ENCODE measurements at regions not wholly inside any gene's neighbourhood (a gene's known extent, or its start where the extent isn't known, plus 50 kb on each side); places are given as distances from the start of the nearest gene placed in this dataset.

DNA sequence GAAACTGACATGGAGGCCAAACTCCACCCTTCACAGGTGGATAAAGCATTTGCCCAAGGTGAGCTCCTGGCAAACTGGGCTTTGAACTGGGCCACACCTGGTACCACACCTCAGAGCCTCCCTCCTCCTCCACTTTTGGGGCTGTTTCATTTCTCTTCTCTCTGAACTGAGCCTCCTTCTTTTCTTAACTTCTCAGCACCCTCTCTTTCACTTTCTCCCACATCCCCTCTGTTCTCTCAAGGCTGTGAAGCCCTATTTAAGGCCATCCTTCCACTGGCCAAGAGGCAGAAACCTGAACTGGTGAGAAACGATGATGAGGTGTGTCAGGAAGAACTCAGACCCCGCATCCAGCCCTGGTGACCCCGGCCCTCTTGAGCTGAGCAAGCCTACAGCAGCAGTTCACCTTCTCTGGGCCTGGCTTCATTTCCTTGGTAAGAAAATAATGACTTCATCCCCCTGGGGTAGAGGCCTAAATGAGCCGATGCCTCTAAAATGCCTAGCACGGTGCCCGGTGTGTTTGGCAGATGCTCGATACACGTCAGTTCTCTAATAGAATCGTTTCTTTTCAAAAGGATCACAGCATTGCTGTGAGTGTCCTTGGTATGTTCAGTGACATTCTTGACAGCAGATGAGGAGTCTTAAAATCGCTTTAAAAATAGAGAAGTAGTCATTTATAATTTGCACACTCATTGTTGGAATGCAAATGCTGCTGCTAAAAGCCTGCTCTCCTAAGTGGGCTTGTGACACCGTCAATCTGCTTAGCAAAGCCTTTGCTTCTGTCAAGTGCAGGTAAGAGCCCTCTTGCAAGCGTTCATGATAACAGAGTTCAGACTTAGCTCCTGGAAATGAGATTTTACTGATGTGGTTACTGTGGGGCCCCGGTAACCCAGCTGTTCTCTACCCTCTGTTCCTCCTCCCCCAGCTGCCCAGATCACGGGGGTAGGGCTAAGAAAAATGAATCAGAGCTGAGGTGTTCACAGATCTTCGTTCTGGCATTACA, 97.7 kb upstream of the ATP2B2 start:
- Histone ChIP-seq H3K9me3 (no peaks in the 10 kb centered on the region), H3K27me3 (replicated peaks; ENCODE audit: insufficient read depth) (no peaks in the 10 kb centered on the region), H3K4me3 (no peak overlapping the region), H3K4me1 (replicated peaks) (no peaks in the 10 kb centered on the region), H3K27ac (no peak overlapping the region), H3K36me3 (no peaks in the 10 kb centered on the region)
- intact Hi-C loops (cut with DNase I): no loop called here
- WGBS: 69% methylated on average over 15 of the region's 15 CpGs
- DNase-seq (ENCODE audit: low spot score): no peak
- no peak for TF ChIP-seq POLR2AphosphoS5 (IDR thresholded peaks at IDR 0.05)
- no peak for TF ChIP-seq POLR2A (IDR thresholded peaks at IDR 0.05)
- TF ChIP-seq, protein P1, sequence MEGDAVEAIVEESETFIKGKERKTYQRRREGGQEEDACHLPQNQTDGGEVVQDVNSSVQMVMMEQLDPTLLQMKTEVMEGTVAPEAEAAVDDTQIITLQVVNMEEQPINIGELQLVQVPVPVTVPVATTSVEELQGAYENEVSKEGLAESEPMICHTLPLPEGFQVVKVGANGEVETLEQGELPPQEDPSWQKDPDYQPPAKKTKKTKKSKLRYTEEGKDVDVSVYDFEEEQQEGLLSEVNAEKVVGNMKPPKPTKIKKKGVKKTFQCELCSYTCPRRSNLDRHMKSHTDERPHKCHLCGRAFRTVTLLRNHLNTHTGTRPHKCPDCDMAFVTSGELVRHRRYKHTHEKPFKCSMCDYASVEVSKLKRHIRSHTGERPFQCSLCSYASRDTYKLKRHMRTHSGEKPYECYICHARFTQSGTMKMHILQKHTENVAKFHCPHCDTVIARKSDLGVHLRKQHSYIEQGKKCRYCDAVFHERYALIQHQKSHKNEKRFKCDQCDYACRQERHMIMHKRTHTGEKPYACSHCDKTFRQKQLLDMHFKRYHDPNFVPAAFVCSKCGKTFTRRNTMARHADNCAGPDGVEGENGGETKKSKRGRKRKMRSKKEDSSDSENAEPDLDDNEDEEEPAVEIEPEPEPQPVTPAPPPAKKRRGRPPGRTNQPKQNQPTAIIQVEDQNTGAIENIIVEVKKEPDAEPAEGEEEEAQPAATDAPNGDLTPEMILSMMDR (IDR thresholded peaks at IDR 0.05): no peak

DNA sequence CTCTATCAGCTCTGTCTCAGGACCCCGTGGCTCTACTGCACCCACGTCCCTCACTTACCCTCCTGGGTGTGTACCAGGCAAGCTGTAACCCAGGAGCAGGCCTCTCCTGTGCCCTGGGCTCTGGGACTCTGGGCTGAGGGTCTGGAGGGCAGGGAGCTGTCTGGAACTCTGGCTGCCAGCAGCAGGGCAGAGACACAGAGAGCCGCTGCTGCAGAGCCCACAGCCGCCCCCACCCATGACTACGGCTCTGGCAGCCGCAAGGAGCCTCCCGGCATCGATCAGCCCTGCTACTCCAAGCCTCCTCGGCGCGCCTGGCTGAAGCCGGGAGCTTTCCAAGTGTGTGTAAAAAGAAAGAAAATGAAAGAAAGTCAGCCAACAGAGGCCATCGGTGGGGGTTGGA, 103.7 kb upstream of the ATP2B2 start:
- DNase-seq (ENCODE audit: low spot score): no peak
- WGBS: 26% methylated on average over 12 of the region's 13 CpGs
- no peak overlapping the region for H3K27ac ChIP-seq

GRCh38 chr3:10614168-10614567, 108.8 kb upstream of the ATP2B2 start:
- DNase-seq (ENCODE audit: low spot score): no peak
- TF ChIP-seq POLR2AphosphoS5 (IDR thresholded peaks at IDR 0.05) (no peak), POLR2A (IDR thresholded peaks at IDR 0.05) (no peak)
- TF ChIP-seq, protein P1 (IDR thresholded peaks at IDR 0.05): no peak
- Histone ChIP-seq H3K4me3 (no peak overlapping the region), H3K9me3 (no peaks in the 10 kb centered on the region), H3K36me3 (no peaks in the 10 kb centered on the region), H3K27ac (no peak overlapping the region), H3K4me1 (replicated peaks) (no peaks in the 10 kb centered on the region), H3K27me3 (replicated peaks; ENCODE audit: insufficient read depth) (peaks cover 2% of the 10 kb centered on the region)
- intact Hi-C loops (cut with DNase I): no loop called here
- WGBS: 42% methylated on average over 7 of the region's 7 CpGs

More for the DNA sequence above, 103.7 kb upstream of the ATP2B2 start:
- Histone ChIP-seq H3K9me3 (no peaks in the 10 kb centered on the region), H3K36me3 (no peaks in the 10 kb centered on the region), H3K4me1 (replicated peaks) (no peaks in the 10 kb centered on the region), H3K27me3 (replicated peaks; ENCODE audit: insufficient read depth) (no peaks in the 10 kb centered on the region), H3K4me3 (no peak overlapping the region)
- intact Hi-C loops (cut with DNase I): no loop called here
- TF ChIP-seq POLR2A (IDR thresholded peaks at IDR 0.05): no peak
- TF ChIP-seq, protein P1 (IDR thresholded peaks at IDR 0.05): no peak
- no peak for TF ChIP-seq POLR2AphosphoS5 (IDR thresholded peaks at IDR 0.05)

- H3K27me3 ChIP-seq (replicated peaks; ENCODE audit: insufficient read depth): peaks cover 4% of the 10 kb centered on the region
- 88% methylated on average over 2 of the region's 2 CpGs for WGBS
- no peaks in the 10 kb centered on the region for H3K9me3 ChIP-seq
- TF ChIP-seq POLR2AphosphoS5 (IDR thresholded peaks at IDR 0.05): no peak
- TF ChIP-seq, protein P1 (IDR thresholded peaks at IDR 0.05): no peak
- no peak for TF ChIP-seq POLR2A (IDR thresholded peaks at IDR 0.05)
- H3K36me3 ChIP-seq: no peaks in the 10 kb centered on the region
- intact Hi-C loops (cut with DNase I): no loop called here
- no peak for DNase-seq (ENCODE audit: low spot score)
- no peak overlapping the region for H3K4me3 ChIP-seq
- H3K27ac ChIP-seq: no peak overlapping the region
- no peaks in the 10 kb centered on the region for H3K4me1 ChIP-seq (replicated peaks)
These were observed 110.3 kb upstream of the ATP2B2 start for GRCh38 chr3:10615715-10616114.

DNA sequence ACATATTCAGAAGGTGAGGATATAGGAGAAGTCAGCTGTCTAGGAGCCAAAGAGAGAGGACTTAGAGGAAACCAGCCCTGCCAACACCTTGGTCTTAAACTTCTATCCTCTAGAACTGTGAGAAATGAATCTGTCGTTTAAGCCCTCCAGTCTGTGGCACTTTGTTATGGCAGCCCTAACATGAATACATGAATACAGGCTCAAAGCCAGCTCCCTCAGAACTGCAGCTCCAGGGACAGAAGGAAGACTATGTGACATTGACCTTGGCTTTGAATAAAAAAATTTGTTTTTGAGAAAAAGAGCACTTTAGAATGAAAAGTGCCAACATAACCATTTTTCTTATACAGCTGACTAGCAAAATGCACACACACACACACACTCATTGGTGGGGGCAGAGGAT, 110.9 kb upstream of the ATP2B2 start:
- Histone ChIP-seq H3K27ac (no peak overlapping the region), H3K9me3 (no peaks in the 10 kb centered on the region), H3K4me3 (no peak overlapping the region), H3K4me1 (replicated peaks) (no peaks in the 10 kb centered on the region), H3K27me3 (replicated peaks; ENCODE audit: insufficient read depth) (peaks cover 4% of the 10 kb centered on the region), H3K36me3 (no peaks in the 10 kb centered on the region)
- WGBS: 67% methylated on average over 1 of the region's 1 CpG
- DNase-seq (ENCODE audit: low spot score): no peak
- TF ChIP-seq POLR2A (IDR thresholded peaks at IDR 0.05) (no peak), POLR2AphosphoS5 (IDR thresholded peaks at IDR 0.05) (no peak)
- TF ChIP-seq, protein P1 (IDR thresholded peaks at IDR 0.05): no peak
- intact Hi-C loops (cut with DNase I): no loop called here

All from prostate gland (tissue), 2 donors.